ENCODE measurements at regions not wholly inside any gene's neighbourhood (a gene's known extent, or its start where the extent isn't known, plus 50 kb on each side); places are given as distances from the start of the nearest gene placed in this dataset.

GRCh38 chr7:51930834-51931233, 614.2 kb upstream of the COBL start:
- Histone ChIP-seq H3K27ac (ENCODE audit: low read length, poor library complexity, severe bottlenecking) (no peak overlapping the region), H2AK5ac (ENCODE audit: low read length, severe bottlenecking) (no peak overlapping the region), H3K23ac (ENCODE audit: low read length in 2 of 2) (no peak overlapping the region), H3K4ac (ENCODE audit: low read depth in 1 of 2, low read length in 2 of 2) (no peak overlapping the region), H3K14ac (ENCODE audit: low read length in 2 of 2) (no peak overlapping the region), H2AFZ (ENCODE audit: low read depth, low read length) (no peak overlapping the region), H2BK15ac (ENCODE audit: low read depth, poor library complexity, severe bottlenecking) (no peak overlapping the region), H3K4me1 (ENCODE audit: control insufficient read depth, insufficient read depth, low read depth, low read length) (no peaks in the 10 kb centered on the region), H3K9me3 (ENCODE audit: control insufficient read depth, low read length) (peaks cover 9% of the 10 kb centered on the region), H3K4me3 (ENCODE audit: insufficient read depth in 1 of 2, low read depth in 1 of 2, low read length in 2 of 2) (no peak overlapping the region), H3K4me2 (ENCODE audit: low read length, poor library complexity, severe bottlenecking) (no peak overlapping the region), H4K91ac (ENCODE audit: low read length) (no peak overlapping the region), H3K79me1 (replicated peaks; ENCODE audit: low read length, poor library complexity, severe bottlenecking) (no peaks in the 10 kb centered on the region), H2BK12ac (ENCODE audit: low read length in 2 of 2) (no peak overlapping the region), H2BK5ac (ENCODE audit: low read depth, low read length, poor library complexity, severe bottlenecking) (no peak overlapping the region), H3K9ac (ENCODE audit: low read length) (no peak overlapping the region), H3K18ac (ENCODE audit: low read depth in 1 of 2, low read length in 2 of 2) (no peak overlapping the region), H4K8ac (ENCODE audit: low read length) (no peak overlapping the region), H3K36me3 (ENCODE audit: control insufficient read depth in 1 of 2, insufficient read depth in 2 of 2, low read depth in 1 of 2, low read length in 2 of 2) (no peaks in the 10 kb centered on the region), H2BK120ac (ENCODE audit: low read depth, low read length) (no peak overlapping the region), H3K27me3 (ENCODE audit: control insufficient read depth in 1 of 2, insufficient read depth in 1 of 2, low read length in 2 of 2) (no peaks in the 10 kb centered on the region)
- 85% methylated on average over 2 of the region's 2 CpGs for WGBS
- no peak for DNase-seq

- WGBS = 100% methylated on average over 1 of the region's 2 CpGs
- Histone ChIP-seq H2BK5ac (ENCODE audit: low read depth, low read length, poor library complexity, severe bottlenecking) (no peak overlapping the region), H2BK120ac (ENCODE audit: low read depth, low read length) (no peak overlapping the region), H2BK15ac (ENCODE audit: low read depth, poor library complexity, severe bottlenecking) (no peak overlapping the region), H3K4me3 (ENCODE audit: insufficient read depth in 1 of 2, low read depth in 1 of 2, low read length in 2 of 2) (no peak overlapping the region), H3K36me3 (ENCODE audit: control insufficient read depth in 1 of 2, insufficient read depth in 2 of 2, low read depth in 1 of 2, low read length in 2 of 2) (no peaks in the 10 kb centered on the region), H3K9ac (ENCODE audit: low read length) (no peak overlapping the region), H2AFZ (ENCODE audit: low read depth, low read length) (no peak overlapping the region), H4K8ac (ENCODE audit: low read length) (no peak overlapping the region), H3K27ac (ENCODE audit: low read length, poor library complexity, severe bottlenecking) (no peak overlapping the region), H3K4me1 (ENCODE audit: control insufficient read depth, insufficient read depth, low read depth, low read length) (no peaks in the 10 kb centered on the region), H3K23ac (ENCODE audit: low read length in 2 of 2) (no peak overlapping the region), H2AK5ac (ENCODE audit: low read length, severe bottlenecking) (no peak overlapping the region), H3K4ac (ENCODE audit: low read depth in 1 of 2, low read length in 2 of 2) (no peak overlapping the region), H3K27me3 (ENCODE audit: control insufficient read depth in 1 of 2, insufficient read depth in 1 of 2, low read length in 2 of 2) (no peaks in the 10 kb centered on the region), H3K4me2 (ENCODE audit: low read length, poor library complexity, severe bottlenecking) (no peak overlapping the region), H3K14ac (ENCODE audit: low read length in 2 of 2) (no peak overlapping the region), H4K91ac (ENCODE audit: low read length) (no peak overlapping the region), H3K79me1 (replicated peaks; ENCODE audit: low read length, poor library complexity, severe bottlenecking) (no peaks in the 10 kb centered on the region), H3K9me3 (ENCODE audit: control insufficient read depth, low read length) (peaks cover 9% of the 10 kb centered on the region), H3K18ac (ENCODE audit: low read depth in 1 of 2, low read length in 2 of 2) (no peak overlapping the region), H2BK12ac (ENCODE audit: low read length in 2 of 2) (no peak overlapping the region)
- DNase-seq = no peak
Observed at GRCh38 chr7:51929818-51930217, 613.2 kb upstream of the COBL start.

GRCh38 chr7:51927738-51928137, 611.1 kb upstream of the COBL start:
- Histone ChIP-seq H3K9me3 (ENCODE audit: control insufficient read depth, low read length) (peaks cover 4% of the 10 kb centered on the region), H2AFZ (ENCODE audit: low read depth, low read length) (no peak overlapping the region), H2BK120ac (ENCODE audit: low read depth, low read length) (no peak overlapping the region), H3K4me1 (ENCODE audit: control insufficient read depth, insufficient read depth, low read depth, low read length) (no peaks in the 10 kb centered on the region), H2BK5ac (ENCODE audit: low read depth, low read length, poor library complexity, severe bottlenecking) (no peak overlapping the region), H2BK15ac (ENCODE audit: low read depth, poor library complexity, severe bottlenecking) (no peak overlapping the region), H2BK12ac (ENCODE audit: low read length in 2 of 2) (no peak overlapping the region), H3K18ac (ENCODE audit: low read depth in 1 of 2, low read length in 2 of 2) (no peak overlapping the region), H3K79me1 (replicated peaks; ENCODE audit: low read length, poor library complexity, severe bottlenecking) (no peaks in the 10 kb centered on the region), H3K27ac (ENCODE audit: low read length, poor library complexity, severe bottlenecking) (no peak overlapping the region), H3K4me2 (ENCODE audit: low read length, poor library complexity, severe bottlenecking) (no peak overlapping the region), H4K91ac (ENCODE audit: low read length) (no peak overlapping the region), H3K14ac (ENCODE audit: low read length in 2 of 2) (no peak overlapping the region), H3K23ac (ENCODE audit: low read length in 2 of 2) (no peak overlapping the region), H4K8ac (ENCODE audit: low read length) (no peak overlapping the region), H3K27me3 (ENCODE audit: control insufficient read depth in 1 of 2, insufficient read depth in 1 of 2, low read length in 2 of 2) (no peaks in the 10 kb centered on the region), H3K36me3 (ENCODE audit: control insufficient read depth in 1 of 2, insufficient read depth in 2 of 2, low read depth in 1 of 2, low read length in 2 of 2) (no peaks in the 10 kb centered on the region), H3K4ac (ENCODE audit: low read depth in 1 of 2, low read length in 2 of 2) (no peak overlapping the region), H3K9ac (ENCODE audit: low read length) (no peak overlapping the region), H3K4me3 (ENCODE audit: insufficient read depth in 1 of 2, low read depth in 1 of 2, low read length in 2 of 2) (no peak overlapping the region), H2AK5ac (ENCODE audit: low read length, severe bottlenecking) (no peak overlapping the region)
- 75% methylated on average over 6 of the region's 6 CpGs for WGBS
- no peak for DNase-seq

- H3K27me3 ChIP-seq (ENCODE audit: control insufficient read depth in 1 of 2, insufficient read depth in 1 of 2, low read length in 2 of 2) = no peaks in the 10 kb centered on the region
- DNase-seq = no peak
- no peak overlapping the region for H2BK12ac ChIP-seq (ENCODE audit: low read length in 2 of 2)
- H2AK5ac ChIP-seq (ENCODE audit: low read length, severe bottlenecking) = no peak overlapping the region
- no peak overlapping the region for H4K8ac ChIP-seq (ENCODE audit: low read length)
- H4K91ac ChIP-seq (ENCODE audit: low read length) = no peak overlapping the region
- no peaks in the 10 kb centered on the region for H3K4me1 ChIP-seq (ENCODE audit: control insufficient read depth, insufficient read depth, low read depth, low read length)
- no peak overlapping the region for H3K27ac ChIP-seq (ENCODE audit: low read length, poor library complexity, severe bottlenecking)
- H2BK15ac ChIP-seq (ENCODE audit: low read depth, poor library complexity, severe bottlenecking) = no peak overlapping the region
- no peaks in the 10 kb centered on the region for H3K79me1 ChIP-seq (replicated peaks; ENCODE audit: low read length, poor library complexity, severe bottlenecking)
- H3K4me3 ChIP-seq (ENCODE audit: insufficient read depth in 1 of 2, low read depth in 1 of 2, low read length in 2 of 2) = no peak overlapping the region
- H3K9me3 ChIP-seq (ENCODE audit: control insufficient read depth, low read length) = peaks cover 15% of the 10 kb centered on the region
- H3K36me3 ChIP-seq (ENCODE audit: control insufficient read depth in 1 of 2, insufficient read depth in 2 of 2, low read depth in 1 of 2, low read length in 2 of 2) = no peaks in the 10 kb centered on the region
- H3K9ac ChIP-seq (ENCODE audit: low read length) = no peak overlapping the region
- 100% methylated on average over 1 of the region's 3 CpGs for WGBS
- H3K4ac ChIP-seq (ENCODE audit: low read depth in 1 of 2, low read length in 2 of 2) = no peak overlapping the region
- no peak overlapping the region for H3K23ac ChIP-seq (ENCODE audit: low read length in 2 of 2)
- no peak overlapping the region for H3K4me2 ChIP-seq (ENCODE audit: low read length, poor library complexity, severe bottlenecking)
- H2AFZ ChIP-seq (ENCODE audit: low read depth, low read length) = no peak overlapping the region
- H2BK120ac ChIP-seq (ENCODE audit: low read depth, low read length) = no peak overlapping the region
- no peak overlapping the region for H2BK5ac ChIP-seq (ENCODE audit: low read depth, low read length, poor library complexity, severe bottlenecking)
- no peak overlapping the region for H3K14ac ChIP-seq (ENCODE audit: low read length in 2 of 2)
- no peak overlapping the region for H3K18ac ChIP-seq (ENCODE audit: low read depth in 1 of 2, low read length in 2 of 2)
Observed at GRCh38 chr7:51918581-51918980, 602.0 kb upstream of the COBL start.

Measured in mesenchymal stem cell (in vitro differentiated cells and primary cell).